ENCODE measurements at regions not wholly inside any gene's neighbourhood (a gene's known extent, or its start where the extent isn't known, plus 50 kb on each side); places are given as distances from the start of the nearest gene placed in this dataset.

GRCh38 chr2:220555961-220556630 is 928.7 kb downstream of the SLC4A3 start:
- no peak for TF ChIP-seq EZH2 (IDR thresholded peaks at IDR 0.05; ENCODE audit: borderline replicate concordance, insufficient read depth, low read length, poor library complexity, severe bottlenecking)
- TF ChIP-seq, protein P1, sequence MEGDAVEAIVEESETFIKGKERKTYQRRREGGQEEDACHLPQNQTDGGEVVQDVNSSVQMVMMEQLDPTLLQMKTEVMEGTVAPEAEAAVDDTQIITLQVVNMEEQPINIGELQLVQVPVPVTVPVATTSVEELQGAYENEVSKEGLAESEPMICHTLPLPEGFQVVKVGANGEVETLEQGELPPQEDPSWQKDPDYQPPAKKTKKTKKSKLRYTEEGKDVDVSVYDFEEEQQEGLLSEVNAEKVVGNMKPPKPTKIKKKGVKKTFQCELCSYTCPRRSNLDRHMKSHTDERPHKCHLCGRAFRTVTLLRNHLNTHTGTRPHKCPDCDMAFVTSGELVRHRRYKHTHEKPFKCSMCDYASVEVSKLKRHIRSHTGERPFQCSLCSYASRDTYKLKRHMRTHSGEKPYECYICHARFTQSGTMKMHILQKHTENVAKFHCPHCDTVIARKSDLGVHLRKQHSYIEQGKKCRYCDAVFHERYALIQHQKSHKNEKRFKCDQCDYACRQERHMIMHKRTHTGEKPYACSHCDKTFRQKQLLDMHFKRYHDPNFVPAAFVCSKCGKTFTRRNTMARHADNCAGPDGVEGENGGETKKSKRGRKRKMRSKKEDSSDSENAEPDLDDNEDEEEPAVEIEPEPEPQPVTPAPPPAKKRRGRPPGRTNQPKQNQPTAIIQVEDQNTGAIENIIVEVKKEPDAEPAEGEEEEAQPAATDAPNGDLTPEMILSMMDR (IDR thresholded peaks at IDR 0.05; ENCODE audit: poor library complexity, severe bottlenecking), result no peak
- TF ChIP-seq TAF1 (IDR thresholded peaks at IDR 0.05; ENCODE audit: low read depth), result no peak
- no peak for TF ChIP-seq MXI1 (conservative IDR thresholded peaks at IDR 0.05; ENCODE audit: poor library complexity, severe bottlenecking)
